Activated CD8-positive, alpha-beta memory T cell treated with anti-CD3 and anti-CD28 coated beads, Interleukin-2, amount 10 ng/mL, durations not matched to agents 7 days and 5 days (primary cell): ENCODE measurements at regions not wholly inside any gene's neighbourhood (a gene's known extent, or its start where the extent isn't known, plus 50 kb on each side); places are given as distances from the start of the nearest gene placed in this dataset.

Experiments
- ATAC-seq: fragments of 150-1000 bp; cut with Tn5 transposase; one replicate; pipeline ENCODE4 v1.10.0; 2021; ENCODE audit warnings: moderate library complexity
- CTCF ChIA-PET: fragments of 350-600 bp; sonication (Branson Sonifier 250); formaldehyde crosslinking; loops from one replicate; lab custom pipeline; 2021; ENCODE audit warnings: antibody characterized with exemption; lab: Charles Lee
- DNase-seq: peaks from one replicate; pipeline ENCODE4 v3.0.0-alpha.2; 2020
- H3K27ac Mint-ChIP-seq: one replicate; pipeline ENCODE4 v1.8.0; 2021; ENCODE audit warnings: mild to moderate bottlenecking, mixed read lengths
- H3K27me3 Mint-ChIP-seq: one replicate; pipeline ENCODE4 v1.8.0; 2021; ENCODE audit warnings: mixed read lengths
- H3K36me3 Mint-ChIP-seq: one replicate; pipeline ENCODE4 v1.8.0; 2021; ENCODE audit warnings: mild to moderate bottlenecking, mixed read lengths
- H3K4me1 Mint-ChIP-seq: one replicate; pipeline ENCODE4 v1.8.0; 2021; ENCODE audit warnings: mixed read lengths
- H3K4me3 Mint-ChIP-seq: one replicate; pipeline ENCODE4 v1.8.0; 2021; ENCODE audit warnings: mild to moderate bottlenecking, moderate library complexity, mixed read lengths
- H3K9me3 Mint-ChIP-seq: one replicate; pipeline ENCODE4 v1.8.0; 2022; ENCODE audit warnings: low read depth, mixed read lengths

- DNase-seq (no peak), ATAC-seq (no peak)
- Mint-ChIP-seq H3K4me3 (no peak overlapping the region), H3K27me3 (no peaks in the 10 kb centered on the region), H3K9me3 (peaks cover 5% of the 10 kb centered on the region), H3K27ac (no peak overlapping the region), H3K4me1 (no peaks in the 10 kb centered on the region), H3K36me3 (no peaks in the 10 kb centered on the region)
- CTCF ChIA-PET: no interaction called here
Measured at GRCh38 chr12:34361721-34362316, 339.5 kb downstream of the ALG10 start.

GRCh38 chr12:34363050-34363673, 340.9 kb downstream of the ALG10 start:
- Mint-ChIP-seq H3K36me3 (no peaks in the 10 kb centered on the region), H3K27ac (no peak overlapping the region), H3K27me3 (no peaks in the 10 kb centered on the region), H3K4me1 (no peaks in the 10 kb centered on the region), H3K9me3 (peaks cover 5% of the 10 kb centered on the region), H3K4me3 (no peak overlapping the region)
- DNase-seq (no peak), ATAC-seq (no peak)
- CTCF ChIA-PET: no interaction called here

GRCh38 chr12:34368079-34368478, 345.8 kb downstream of the ALG10 start:
- CTCF ChIA-PET: no interaction called here
- Mint-ChIP-seq H3K27ac (no peak overlapping the region), H3K27me3 (no peaks in the 10 kb centered on the region), H3K9me3 (peaks cover 5% of the 10 kb centered on the region), H3K4me3 (no peak overlapping the region), H3K36me3 (no peaks in the 10 kb centered on the region), H3K4me1 (no peaks in the 10 kb centered on the region)
- ATAC-seq: no peak
- DNase-seq: no peak

GRCh38 chr12:34371050-34371449, 348.8 kb downstream of the ALG10 start:
- ATAC-seq (no peak), DNase-seq (no peak)
- H3K9me3 Mint-ChIP-seq: peaks cover 1% of the 10 kb centered on the region
- no peak overlapping the region for H3K4me3 Mint-ChIP-seq
- no peak overlapping the region for H3K27ac Mint-ChIP-seq
- CTCF ChIA-PET: no interaction called here
- H3K36me3 Mint-ChIP-seq: no peaks in the 10 kb centered on the region
- no peaks in the 10 kb centered on the region for H3K27me3 Mint-ChIP-seq
- H3K4me1 Mint-ChIP-seq: no peaks in the 10 kb centered on the region

- DNase-seq: no peak
- ATAC-seq: no peak
- H3K36me3 Mint-ChIP-seq: no peaks in the 10 kb centered on the region
- CTCF ChIA-PET: no interaction called here
- H3K27ac Mint-ChIP-seq: no peak overlapping the region
- H3K9me3 Mint-ChIP-seq: no peaks in the 10 kb centered on the region
- H3K4me3 Mint-ChIP-seq: no peak overlapping the region
- H3K4me1 Mint-ChIP-seq: no peaks in the 10 kb centered on the region
- no peaks in the 10 kb centered on the region for H3K27me3 Mint-ChIP-seq
Measured at GRCh38 chr12:34372003-34372402, 349.7 kb downstream of the ALG10 start.

- Mint-ChIP-seq H3K27me3 (no peaks in the 10 kb centered on the region), H3K4me1 (no peaks in the 10 kb centered on the region), H3K4me3 (no peak overlapping the region), H3K9me3 (no peaks in the 10 kb centered on the region), H3K27ac (no peak overlapping the region), H3K36me3 (no peaks in the 10 kb centered on the region)
- no peak for ATAC-seq
- DNase-seq: no peak
- CTCF ChIA-PET: no interaction called here
Measured at GRCh38 chr12:34373926-34374325, 351.6 kb downstream of the ALG10 start.

- Mint-ChIP-seq H3K4me1 (no peaks in the 10 kb centered on the region), H3K27me3 (no peaks in the 10 kb centered on the region), H3K27ac (no peak overlapping the region), H3K36me3 (no peaks in the 10 kb centered on the region), H3K9me3 (peaks cover 5% of the 10 kb centered on the region), H3K4me3 (no peak overlapping the region)
- ATAC-seq: no peak
- no peak for DNase-seq
- CTCF ChIA-PET: no interaction called here
Measured at GRCh38 chr12:34376133-34376799, 354.0 kb downstream of the ALG10 start.

- CTCF ChIA-PET: no interaction called here
- Mint-ChIP-seq H3K36me3 (no peaks in the 10 kb centered on the region), H3K4me1 (no peaks in the 10 kb centered on the region), H3K27ac (no peak overlapping the region), H3K27me3 (no peaks in the 10 kb centered on the region), H3K4me3 (no peak overlapping the region), H3K9me3 (peaks cover 7% of the 10 kb centered on the region)
- no peak for ATAC-seq
- no peak for DNase-seq
Measured at GRCh38 chr12:34377243-34378035, 355.1 kb downstream of the ALG10 start.

- H3K9me3 Mint-ChIP-seq: peaks cover 7% of the 10 kb centered on the region
- no peak for ATAC-seq
- no peak overlapping the region for H3K4me3 Mint-ChIP-seq
Measured at GRCh38 chr12:34379142-34379541, 356.8 kb downstream of the ALG10 start.

GRCh38 chr12:34384693-34385092, 362.4 kb downstream of the ALG10 start:
- Mint-ChIP-seq H3K27ac (no peak overlapping the region), H3K36me3 (no peaks in the 10 kb centered on the region), H3K4me3 (no peak overlapping the region), H3K9me3 (peaks cover 12% of the 10 kb centered on the region), H3K4me1 (no peaks in the 10 kb centered on the region), H3K27me3 (no peaks in the 10 kb centered on the region)
- CTCF ChIA-PET: no interaction called here
- DNase-seq: no peak
- no peak for ATAC-seq

More at GRCh38 chr12:34379142-34379541, 356.8 kb downstream of the ALG10 start:
- no peak overlapping the region for H3K27ac Mint-ChIP-seq
- H3K4me1 Mint-ChIP-seq: no peaks in the 10 kb centered on the region
- DNase-seq: no peak
- no peaks in the 10 kb centered on the region for H3K36me3 Mint-ChIP-seq
- no peaks in the 10 kb centered on the region for H3K27me3 Mint-ChIP-seq
- CTCF ChIA-PET: no interaction called here

- Mint-ChIP-seq H3K27ac (no peak overlapping the region), H3K36me3 (no peaks in the 10 kb centered on the region), H3K4me1 (no peaks in the 10 kb centered on the region), H3K9me3 (peaks cover 9% of the 10 kb centered on the region), H3K4me3 (no peak overlapping the region), H3K27me3 (no peaks in the 10 kb centered on the region)
- ATAC-seq (no peak), DNase-seq (no peak)
- CTCF ChIA-PET: no interaction called here
Measured at GRCh38 chr12:34386016-34386415, 363.7 kb downstream of the ALG10 start.

- Mint-ChIP-seq H3K4me1 (no peaks in the 10 kb centered on the region), H3K27ac (no peak overlapping the region), H3K36me3 (no peaks in the 10 kb centered on the region), H3K9me3 (peaks cover 8% of the 10 kb centered on the region), H3K4me3 (no peak overlapping the region), H3K27me3 (no peaks in the 10 kb centered on the region)
- ATAC-seq (no peak), DNase-seq (no peak)
- CTCF ChIA-PET: no interaction called here
Measured at GRCh38 chr12:34386621-34387255, 364.4 kb downstream of the ALG10 start.
